Cardiac fibroblast (primary cell): ENCODE measurements at regions not wholly inside any gene's neighbourhood (a gene's known extent, or its start where the extent isn't known, plus 50 kb on each side); places are given as distances from the start of the nearest gene placed in this dataset.

ENCODE experiments used
- DNase-seq, 2 donors: peaks; one replicate each; pipeline versions ENCODE4 v3.0.0 to v3.0.0-alpha.2; 2010; ENCODE audit warnings: low read depth in 2 of 2
- H3K4me3 ChIP-seq, 2 donors: replicated peaks in 1 of 2; 1 replicate in 1 of 2; 2 replicates in 1 of 2; pipeline ENCODE4 v1.5.1; 2011; ENCODE audit warnings: low read depth in 2 of 2, low read length in 2 of 2, mild to moderate bottlenecking in 2 of 2, moderate library complexity in 1 of 2
- CTCF ChIP-seq: IDR thresholded peaks from one replicate; pipeline ENCODE4 v1.5.1; 2011; ENCODE audit warnings: low read depth, mild to moderate bottlenecking, low read length, inconsistent platforms

- TF ChIP-seq CTCF = no peak
- no peak overlapping the region for H3K4me3 ChIP-seq
- no peak for DNase-seq
These were observed 131.9 kb downstream of the FAM43A start for GRCh38 chr3:194817592-194817930.

- no peak overlapping the region for H3K4me3 ChIP-seq
- no peak for TF ChIP-seq CTCF
- no peak for DNase-seq
These were observed 132.3 kb downstream of the FAM43A start for GRCh38 chr3:194817936-194818335.

DNA sequence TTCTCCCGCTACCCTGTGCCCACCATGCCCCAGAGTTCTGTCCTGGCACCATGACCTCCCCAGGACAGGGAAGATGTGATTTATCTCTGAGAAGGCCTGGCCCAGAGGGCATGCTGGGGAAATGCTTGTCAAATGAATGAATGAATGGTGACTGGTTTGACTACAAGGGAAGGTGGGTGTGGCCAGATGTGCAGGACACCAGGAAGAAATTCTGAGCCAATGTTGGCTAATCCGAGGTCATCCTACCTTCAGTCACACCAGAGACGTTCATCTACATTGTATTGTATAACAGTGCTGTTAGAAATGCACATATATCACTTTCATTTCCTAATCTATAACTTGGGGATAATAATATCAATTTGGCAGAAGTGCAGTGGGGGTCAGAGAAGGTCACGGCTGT, 138.4 kb downstream of the FAM43A start:
- no peak for DNase-seq
- no peak for TF ChIP-seq CTCF
- H3K4me3 ChIP-seq = no peak overlapping the region

GRCh38 chr3:194824701-194825111, 139.0 kb downstream of the FAM43A start:
- no peak for TF ChIP-seq CTCF
- DNase-seq = peak; percentile 42 to 71
- H3K4me3 ChIP-seq = no peak overlapping the region

DNA sequence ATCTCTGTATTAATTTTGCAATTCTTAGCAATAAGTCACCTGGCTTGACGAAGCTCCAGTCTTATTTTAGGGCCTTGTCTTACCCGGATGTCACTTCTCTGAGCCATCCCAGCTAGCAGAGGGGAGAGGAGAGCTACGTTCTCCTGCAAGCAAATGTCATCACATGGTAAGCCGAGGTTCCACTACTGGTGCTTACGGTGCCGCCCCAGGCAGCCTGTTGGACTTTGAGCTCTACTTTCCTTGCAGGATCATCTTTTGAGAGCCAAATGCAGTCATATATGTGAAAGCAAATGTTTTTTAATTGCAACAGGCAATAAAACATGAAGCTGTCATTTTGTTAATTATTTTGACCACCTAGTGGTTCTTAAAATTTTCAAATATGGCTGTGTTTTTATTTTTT, 140.9 kb downstream of the FAM43A start:
- no peak for TF ChIP-seq CTCF
- no peak overlapping the region for H3K4me3 ChIP-seq
- DNase-seq = no peak

DNA sequence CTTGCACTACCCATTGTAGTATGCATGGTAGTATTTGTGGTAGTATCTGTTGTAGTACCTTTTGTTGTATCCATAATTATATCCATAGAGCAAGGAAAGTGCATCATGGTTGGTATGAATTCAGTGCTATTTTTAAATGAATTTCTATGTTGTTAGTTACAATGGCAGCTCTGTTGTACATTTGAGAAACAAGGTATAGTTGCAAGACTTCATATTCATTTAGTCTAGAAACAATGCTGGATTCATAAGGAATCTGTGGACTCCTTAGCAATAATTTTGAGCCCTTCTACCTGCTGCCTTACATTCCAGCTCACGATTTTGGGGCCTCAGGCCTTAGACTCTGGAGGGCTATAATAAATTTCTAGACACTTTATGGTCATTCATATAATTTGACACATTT, 141.8 kb downstream of the FAM43A start:
- H3K4me3 ChIP-seq = no peak overlapping the region
- no peak for DNase-seq
- no peak for TF ChIP-seq CTCF

DNA sequence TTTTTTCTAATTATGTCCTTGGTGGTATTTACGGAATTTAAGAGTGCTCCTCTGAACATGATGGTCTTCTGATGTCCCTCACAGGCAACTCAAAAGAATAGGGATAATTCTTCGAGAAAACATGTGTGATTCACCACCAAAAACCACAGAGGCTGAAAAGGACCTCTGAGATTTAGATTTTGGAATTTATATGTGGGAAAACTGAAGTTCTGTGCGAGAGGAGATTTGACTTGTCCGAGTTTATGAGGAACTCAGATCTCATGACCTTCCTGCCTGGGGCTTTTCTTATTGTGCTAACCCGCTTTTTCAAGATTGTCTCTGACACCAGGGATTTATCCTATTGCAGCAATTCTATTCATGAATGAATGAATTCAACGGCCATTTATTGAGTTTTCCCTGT, 142.4 kb downstream of the FAM43A start:
- no peak for DNase-seq
- no peak for TF ChIP-seq CTCF
- H3K4me3 ChIP-seq = no peak overlapping the region
